Liver (tissue), 3 donors: ENCODE measurements at regions not wholly inside any gene's neighbourhood (a gene's known extent, or its start where the extent isn't known, plus 50 kb on each side); places are given as distances from the start of the nearest gene placed in this dataset.
A peak's percentile ranks its signal among the peaks of the same experiment; 100 is the strongest.

Experiments used
- JUND ChIP-seq, 2 donors: IDR thresholded peaks; 2 replicates each; pipeline ENCODE4 v1.6.1; 2016; ENCODE audit warnings: antibody characterized with exemption in 2 of 2
- RAD21 ChIP-seq, 2 donors: IDR thresholded peaks; 2 replicates each; pipeline ENCODE4 v1.6.1; 2016; ENCODE audit warnings: antibody characterized with exemption in 2 of 2, mild to moderate bottlenecking in 2 of 2
- RXRA ChIP-seq, 2 donors: IDR thresholded peaks; 2 replicates each; pipeline ENCODE4 v1.6.1; 2017 to 2018; ENCODE audit warnings: antibody characterized with exemption in 2 of 2, mild to moderate bottlenecking in 1 of 2
- SP1 ChIP-seq: IDR thresholded peaks from 2 replicates; pipeline ENCODE4 v1.6.1; 2018; ENCODE audit warnings: antibody characterized with exemption, mild to moderate bottlenecking
- TAF1 ChIP-seq: conservative IDR thresholded peaks from 2 replicates; pipeline ENCODE4 v1.6.1; 2016; ENCODE audit warnings: antibody characterized with exemption, mild to moderate bottlenecking
- TF ChIP-seq, protein P1 (sequence below): IDR thresholded peaks from 2 replicates; pipeline ENCODE4 v1.6.1; 2016; ENCODE audit warnings: antibody characterized with exemption
- TF ChIP-seq, protein P2 (sequence below): IDR thresholded peaks from 2 replicates; pipeline ENCODE4 v1.6.1; 2016; ENCODE audit warnings: antibody characterized with exemption, mild to moderate bottlenecking
- TF ChIP-seq, protein P3 (sequence below): IDR thresholded peaks from 2 replicates; pipeline ENCODE4 v1.6.1; 2016; ENCODE audit warnings: antibody characterized with exemption
- TF ChIP-seq, protein P4 (sequence below): fragments of 150-350 bp; IDR thresholded peaks from 2 replicates; pipeline ENCODE4 v1.5.1; 2017; ENCODE audit warnings: improper control_type of control experiment, low read depth, low read length; ENCODE audit not compliant: missing input control
- TF ChIP-seq, protein P5 (sequence below): IDR thresholded peaks from 2 replicates; pipeline ENCODE4 v1.6.1; 2016; ENCODE audit warnings: antibody characterized with exemption
- donor health status: healthy.
- donor health status: healthy.

DNA sequence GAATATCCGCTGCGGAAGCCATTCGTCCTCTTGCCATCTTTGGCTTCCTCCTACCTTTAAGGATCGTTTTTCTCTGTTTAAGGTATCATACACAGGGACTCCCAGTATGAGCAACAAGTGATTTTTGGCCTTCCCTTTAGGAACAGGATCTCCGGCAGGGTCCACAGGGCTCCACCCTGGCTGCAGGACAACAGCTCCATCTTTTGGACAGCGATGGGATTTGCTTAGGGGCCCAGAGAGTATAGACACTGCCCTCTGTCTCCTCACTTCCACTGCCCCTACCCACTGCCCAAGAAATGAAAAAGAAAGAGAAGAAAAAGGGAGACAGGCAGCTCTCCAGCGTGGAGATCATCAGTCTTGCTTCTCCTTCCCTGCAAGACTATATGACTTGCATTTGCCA lies 224.5 kb downstream of the UXS1 start:
- TF ChIP-seq, protein P1, sequence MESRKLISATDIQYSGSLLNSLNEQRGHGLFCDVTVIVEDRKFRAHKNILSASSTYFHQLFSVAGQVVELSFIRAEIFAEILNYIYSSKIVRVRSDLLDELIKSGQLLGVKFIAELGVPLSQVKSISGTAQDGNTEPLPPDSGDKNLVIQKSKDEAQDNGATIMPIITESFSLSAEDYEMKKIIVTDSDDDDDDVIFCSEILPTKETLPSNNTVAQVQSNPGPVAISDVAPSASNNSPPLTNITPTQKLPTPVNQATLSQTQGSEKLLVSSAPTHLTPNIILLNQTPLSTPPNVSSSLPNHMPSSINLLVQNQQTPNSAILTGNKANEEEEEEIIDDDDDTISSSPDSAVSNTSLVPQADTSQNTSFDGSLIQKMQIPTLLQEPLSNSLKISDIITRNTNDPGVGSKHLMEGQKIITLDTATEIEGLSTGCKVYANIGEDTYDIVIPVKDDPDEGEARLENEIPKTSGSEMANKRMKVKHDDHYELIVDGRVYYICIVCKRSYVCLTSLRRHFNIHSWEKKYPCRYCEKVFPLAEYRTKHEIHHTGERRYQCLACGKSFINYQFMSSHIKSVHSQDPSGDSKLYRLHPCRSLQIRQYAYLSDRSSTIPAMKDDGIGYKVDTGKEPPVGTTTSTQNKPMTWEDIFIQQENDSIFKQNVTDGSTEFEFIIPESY: no peak
- TF ChIP-seq, protein P2, sequence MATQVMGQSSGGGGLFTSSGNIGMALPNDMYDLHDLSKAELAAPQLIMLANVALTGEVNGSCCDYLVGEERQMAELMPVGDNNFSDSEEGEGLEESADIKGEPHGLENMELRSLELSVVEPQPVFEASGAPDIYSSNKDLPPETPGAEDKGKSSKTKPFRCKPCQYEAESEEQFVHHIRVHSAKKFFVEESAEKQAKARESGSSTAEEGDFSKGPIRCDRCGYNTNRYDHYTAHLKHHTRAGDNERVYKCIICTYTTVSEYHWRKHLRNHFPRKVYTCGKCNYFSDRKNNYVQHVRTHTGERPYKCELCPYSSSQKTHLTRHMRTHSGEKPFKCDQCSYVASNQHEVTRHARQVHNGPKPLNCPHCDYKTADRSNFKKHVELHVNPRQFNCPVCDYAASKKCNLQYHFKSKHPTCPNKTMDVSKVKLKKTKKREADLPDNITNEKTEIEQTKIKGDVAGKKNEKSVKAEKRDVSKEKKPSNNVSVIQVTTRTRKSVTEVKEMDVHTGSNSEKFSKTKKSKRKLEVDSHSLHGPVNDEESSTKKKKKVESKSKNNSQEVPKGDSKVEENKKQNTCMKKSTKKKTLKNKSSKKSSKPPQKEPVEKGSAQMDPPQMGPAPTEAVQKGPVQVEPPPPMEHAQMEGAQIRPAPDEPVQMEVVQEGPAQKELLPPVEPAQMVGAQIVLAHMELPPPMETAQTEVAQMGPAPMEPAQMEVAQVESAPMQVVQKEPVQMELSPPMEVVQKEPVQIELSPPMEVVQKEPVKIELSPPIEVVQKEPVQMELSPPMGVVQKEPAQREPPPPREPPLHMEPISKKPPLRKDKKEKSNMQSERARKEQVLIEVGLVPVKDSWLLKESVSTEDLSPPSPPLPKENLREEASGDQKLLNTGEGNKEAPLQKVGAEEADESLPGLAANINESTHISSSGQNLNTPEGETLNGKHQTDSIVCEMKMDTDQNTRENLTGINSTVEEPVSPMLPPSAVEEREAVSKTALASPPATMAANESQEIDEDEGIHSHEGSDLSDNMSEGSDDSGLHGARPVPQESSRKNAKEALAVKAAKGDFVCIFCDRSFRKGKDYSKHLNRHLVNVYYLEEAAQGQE: no peak
- TF ChIP-seq, protein P3, sequence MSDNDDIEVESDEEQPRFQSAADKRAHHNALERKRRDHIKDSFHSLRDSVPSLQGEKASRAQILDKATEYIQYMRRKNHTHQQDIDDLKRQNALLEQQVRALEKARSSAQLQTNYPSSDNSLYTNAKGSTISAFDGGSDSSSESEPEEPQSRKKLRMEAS: no peak
- TF ChIP-seq RAD21 (IDR thresholded peaks at IDR 0.05) (peak; percentile 32 to 66), RXRA (IDR thresholded peaks at IDR 0.05) (no peak), SP1 (no peak), JUND (IDR thresholded peaks at IDR 0.05) (no peak), TAF1 (no peak)
- TF ChIP-seq, protein P4, sequence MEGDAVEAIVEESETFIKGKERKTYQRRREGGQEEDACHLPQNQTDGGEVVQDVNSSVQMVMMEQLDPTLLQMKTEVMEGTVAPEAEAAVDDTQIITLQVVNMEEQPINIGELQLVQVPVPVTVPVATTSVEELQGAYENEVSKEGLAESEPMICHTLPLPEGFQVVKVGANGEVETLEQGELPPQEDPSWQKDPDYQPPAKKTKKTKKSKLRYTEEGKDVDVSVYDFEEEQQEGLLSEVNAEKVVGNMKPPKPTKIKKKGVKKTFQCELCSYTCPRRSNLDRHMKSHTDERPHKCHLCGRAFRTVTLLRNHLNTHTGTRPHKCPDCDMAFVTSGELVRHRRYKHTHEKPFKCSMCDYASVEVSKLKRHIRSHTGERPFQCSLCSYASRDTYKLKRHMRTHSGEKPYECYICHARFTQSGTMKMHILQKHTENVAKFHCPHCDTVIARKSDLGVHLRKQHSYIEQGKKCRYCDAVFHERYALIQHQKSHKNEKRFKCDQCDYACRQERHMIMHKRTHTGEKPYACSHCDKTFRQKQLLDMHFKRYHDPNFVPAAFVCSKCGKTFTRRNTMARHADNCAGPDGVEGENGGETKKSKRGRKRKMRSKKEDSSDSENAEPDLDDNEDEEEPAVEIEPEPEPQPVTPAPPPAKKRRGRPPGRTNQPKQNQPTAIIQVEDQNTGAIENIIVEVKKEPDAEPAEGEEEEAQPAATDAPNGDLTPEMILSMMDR: no peak
- TF ChIP-seq, protein P5, sequence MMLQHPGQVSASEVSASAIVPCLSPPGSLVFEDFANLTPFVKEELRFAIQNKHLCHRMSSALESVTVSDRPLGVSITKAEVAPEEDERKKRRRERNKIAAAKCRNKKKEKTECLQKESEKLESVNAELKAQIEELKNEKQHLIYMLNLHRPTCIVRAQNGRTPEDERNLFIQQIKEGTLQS: no peak
